HCT116 (cell line): ENCODE measurements at regions not wholly inside any gene's neighbourhood (a gene's known extent, or its start where the extent isn't known, plus 50 kb on each side); places are given as distances from the start of the nearest gene placed in this dataset.

Experiments used
- ATAC-seq: fragments of 200-7000 bp; cut with Tn5 transposase; 2 replicates; pipeline ENCODE4 v1.9.1; 2020; ENCODE audit warnings: mild to moderate bottlenecking, moderate library complexity
- BruUV-seq: library from RNA; stranded (reverse); fragments of 400-500 nt; replicated peaks from 2 replicates; lab custom pipeline; 2021; lab: Mats Ljungman, UMichigan
- CTCF ChIA-PET: fragments of 300-600 bp; sonication (Branson Sonifier 250); formaldehyde crosslinking; loops from one replicate; lab custom pipeline; 2021; ENCODE audit warnings: antibody characterized with exemption; lab: Charles Lee
- POLR2A ChIA-PET: fragments of 300-600, 350-600 bp; sonication (Branson Sonifier 250); formaldehyde crosslinking; loops from one replicate; lab custom pipeline; 2021; ENCODE audit warnings: antibody characterized with exemption; lab: Charles Lee
- RAD21 ChIA-PET, 2 experiments: fragments of 300-600 bp; sonication (Branson Sonifier 250); formaldehyde crosslinking; loops; one replicate each; lab custom pipeline; 2023; ENCODE audit warnings: low total read pairs in 2 of 2; ENCODE audit not compliant: uncharacterized antibody in 2 of 2, unreplicated experiment in 2 of 2, low non-redundant PET in 1 of 2; lab: Charles Lee
- DNase-seq: peaks from one replicate; pipeline ENCODE4 v3.0.0-alpha.2; 2010; ENCODE audit warnings: low read depth, low spot score
- H2AFZ ChIP-seq: fragments of 200-600 bp; shearing (Covaris generic), sonication (generic); 2 replicates; pipeline ENCODE4 v1.6.1; 2017; ENCODE audit warnings: low read depth, mixed run types, mixed read lengths, antibody characterized with exemption, low read length; ENCODE audit not compliant: poor library complexity, severe bottlenecking
- H3K27ac ChIP-seq: 2 replicates; pipeline ENCODE4 v1.5.1; 2012; ENCODE audit warnings: low read depth, low read length
- H3K27me3 ChIP-seq: fragments of 200-600 bp; sonication (generic); 2 replicates; pipeline ENCODE4 v1.6.1; 2016; ENCODE audit warnings: mixed run types, low read length, mixed read lengths; ENCODE audit not compliant: insufficient read depth
- H3K36me3 ChIP-seq, 2 experiments: fragments of 200-500 bp in 1 of 2; fragments of 200-600 bp in 1 of 2; sonication (Bioruptor generic) in 1 of 2; sonication (generic) in 1 of 2; 2 replicates each; pipeline versions ENCODE4 v1.5.1 to v1.6.1; 2014 to 2016; ENCODE audit warnings: low read length in 2 of 2, inconsistent platforms in 1 of 2, mixed read lengths in 1 of 2, mixed run types in 1 of 2; ENCODE audit not compliant: insufficient read depth in 2 of 2, control insufficient read depth in 1 of 2
- H3K4me1 ChIP-seq, 2 experiments: fragments of 200-600 bp in 1 of 2; sonication (generic) in 1 of 2; 2 replicates each; pipeline versions ENCODE4 v1.5.1 to v1.6.1; 2012 to 2017; ENCODE audit warnings: low read length in 2 of 2, inconsistent platforms in 1 of 2, mild to moderate bottlenecking in 1 of 2, mixed read lengths in 1 of 2, mixed run types in 1 of 2, moderate library complexity in 1 of 2; ENCODE audit not compliant: insufficient read depth in 2 of 2, control insufficient read depth in 1 of 2
- H3K4me2 ChIP-seq: fragments of 200-600 bp; sonication (generic); 2 replicates; pipeline ENCODE4 v1.6.1; 2017; ENCODE audit warnings: mixed run types, low read length, mixed read lengths
- H3K4me3 ChIP-seq, 2 experiments: fragments of 200-600 bp in 1 of 2; sonication (generic) in 1 of 2; replicated peaks in 1 of 2; 2 replicates each; pipeline ENCODE4 v1.5.1; 2011 to 2016; ENCODE audit warnings: low read length in 2 of 2, control low read depth in 1 of 2, low read depth in 1 of 2, mild to moderate bottlenecking in 1 of 2, mixed read lengths in 1 of 2, mixed run types in 1 of 2
- H3K79me2 ChIP-seq: fragments of 200-600 bp; sonication (generic); 2 replicates; pipeline ENCODE4 v1.6.1; 2017; ENCODE audit warnings: mild to moderate bottlenecking, mixed run types, low read length, moderate library complexity, mixed read lengths; ENCODE audit not compliant: insufficient read depth
- H3K9ac ChIP-seq: fragments of 200-600 bp; sonication (generic); 2 replicates; pipeline ENCODE4 v1.6.1; 2016; ENCODE audit warnings: low read length, mixed read lengths
- H3K9me2 ChIP-seq: fragments of 200-600 bp; sonication (generic), shearing (Covaris generic); 2 replicates; pipeline ENCODE4 v1.6.1; 2017; ENCODE audit warnings: mixed run types, mild to moderate bottlenecking, moderate library complexity; ENCODE audit not compliant: insufficient read depth
- H3K9me3 ChIP-seq, 2 experiments: fragments of 200-500 bp in 1 of 2; fragments of 200-600 bp in 1 of 2; sonication (Bioruptor generic) in 1 of 2; sonication (generic) in 1 of 2; 2 replicates each; pipeline ENCODE4 v1.6.1; 2014 to 2017; ENCODE audit warnings: low read length in 2 of 2, mixed read lengths in 2 of 2, inconsistent platforms in 1 of 2, low read depth in 1 of 2, mild to moderate bottlenecking in 1 of 2, mixed run types in 1 of 2, moderate library complexity in 1 of 2; ENCODE audit not compliant: control insufficient read depth in 1 of 2, insufficient read depth in 1 of 2
- H4K20me1 ChIP-seq: fragments of 200-600 bp; sonication (generic), shearing (Covaris generic); 2 replicates; pipeline ENCODE4 v1.6.1; 2017; ENCODE audit warnings: mixed run types, mild to moderate bottlenecking, moderate library complexity; ENCODE audit not compliant: insufficient read depth
- CBX3 ChIP-seq: IDR thresholded peaks from 2 replicates; pipeline ENCODE4 v1.6.1; 2012; ENCODE audit warnings: low read depth
- CEBPB ChIP-seq: IDR thresholded peaks from 2 replicates; pipeline ENCODE4 v1.6.1; 2012; ENCODE audit warnings: low read depth
- EGR1 ChIP-seq: IDR thresholded peaks from 2 replicates; pipeline ENCODE4 v1.6.1; 2012; ENCODE audit warnings: low read depth
- EZH2 ChIP-seq: fragments of 200-600 bp; sonication (generic); IDR thresholded peaks from 2 replicates; pipeline ENCODE4 v1.6.1; 2017; ENCODE audit warnings: antibody characterized with exemption, mixed run types
- EZH2phosphoT487 ChIP-seq: fragments of 200-600 bp; IDR thresholded peaks from 2 replicates; pipeline ENCODE4 v1.6.1; 2018; ENCODE audit warnings: antibody characterized with exemption, borderline replicate concordance
- FOSL1 ChIP-seq: IDR thresholded peaks from 2 replicates; pipeline ENCODE4 v1.6.1; 2012; ENCODE audit warnings: low read depth
- POLR2AphosphoS5 ChIP-seq: IDR thresholded peaks from 2 replicates; pipeline ENCODE4 v1.6.1; 2011; ENCODE audit warnings: mild to moderate bottlenecking, low read depth, low read length, moderate library complexity
- RAD21 ChIP-seq: IDR thresholded peaks from 2 replicates; pipeline ENCODE4 v1.6.1; 2012; ENCODE audit warnings: low read depth, mild to moderate bottlenecking
- SIN3A ChIP-seq: IDR thresholded peaks from 2 replicates; pipeline ENCODE4 v1.6.1; 2012; ENCODE audit warnings: low read depth
- SP1 ChIP-seq: IDR thresholded peaks from 2 replicates; pipeline ENCODE4 v1.6.1; 2012; ENCODE audit warnings: low read depth
- SRF ChIP-seq: IDR thresholded peaks from 2 replicates; pipeline ENCODE4 v1.6.1; 2012; ENCODE audit warnings: low read depth
- TCF7L2 ChIP-seq: IDR thresholded peaks from 2 replicates; pipeline ENCODE4 v1.7.0; 2011; ENCODE audit warnings: borderline replicate concordance, inconsistent platforms; ENCODE audit not compliant: insufficient read depth, insufficient read length; ENCODE audit errors: extremely low read depth
- YY1 ChIP-seq: IDR thresholded peaks from 2 replicates; pipeline ENCODE4 v1.6.1; 2011; ENCODE audit warnings: low read length, low read depth, moderate library complexity, mild to moderate bottlenecking; ENCODE audit not compliant: insufficient replicate concordance; ENCODE audit errors: extremely low read depth
- ZFX ChIP-seq: fragments of 450-650 bp; IDR thresholded peaks from 2 replicates; pipeline ENCODE4 v1.6.1; 2017
- ZNF274 ChIP-seq: fragments of 200-500 bp; sonication (Bioruptor generic); IDR thresholded peaks from 2 replicates; pipeline ENCODE4 v1.6.1; 2014; ENCODE audit warnings: mild to moderate bottlenecking, low read depth, low read length, inconsistent platforms
- intact Hi-C: fragments of 100-400 bp; cut with micrococcal nuclease; formaldehyde crosslinking; loops from 2 replicates; pipeline ENCODE4 v1.10.0; 2022
- TF ChIP-seq, protein P1 (sequence below): IDR thresholded peaks from 2 replicates; pipeline ENCODE4 v1.6.1; 2012
- TF ChIP-seq, protein P2 (sequence below): IDR thresholded peaks from 2 replicates; pipeline ENCODE4 v1.6.1; 2012; ENCODE audit warnings: low read depth
- TF ChIP-seq, protein P3 (sequence below): IDR thresholded peaks from 2 replicates; pipeline ENCODE4 v1.6.1; 2011; ENCODE audit warnings: mild to moderate bottlenecking, low read length, moderate library complexity; ENCODE audit not compliant: insufficient replicate concordance; ENCODE audit errors: extremely low read depth
- TF ChIP-seq, protein P4 (sequence below): IDR thresholded peaks from 2 replicates; pipeline ENCODE4 v1.6.1; 2012

DNA sequence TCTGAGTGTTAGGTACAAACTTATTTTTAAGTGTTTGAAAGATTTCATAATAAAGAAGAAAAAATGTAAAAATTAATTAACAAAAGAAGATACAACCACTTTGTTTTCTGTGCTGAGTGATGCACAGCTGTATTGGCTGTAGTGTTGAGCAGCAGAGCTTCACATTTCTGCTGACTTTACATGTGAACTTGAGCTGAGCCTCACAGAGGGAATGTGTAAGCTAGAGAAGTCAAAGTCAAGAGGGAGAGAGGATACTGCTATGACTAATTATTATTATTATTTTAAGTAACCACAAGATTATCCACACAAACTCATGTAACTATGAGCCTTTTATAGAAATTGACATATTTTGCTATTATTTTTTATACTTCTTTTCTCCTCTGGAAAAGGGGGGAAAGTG is 159.1 kb upstream of the ZSWIM2 start:
- H2AFZ ChIP-seq = peak overlapping the region; percentile 67
- no peak overlapping the region for H3K9ac ChIP-seq
- H3K27me3 ChIP-seq = no peaks in the 10 kb centered on the region
- no peaks in the 10 kb centered on the region for H3K9me3 ChIP-seq
- TF ChIP-seq, protein P1, sequence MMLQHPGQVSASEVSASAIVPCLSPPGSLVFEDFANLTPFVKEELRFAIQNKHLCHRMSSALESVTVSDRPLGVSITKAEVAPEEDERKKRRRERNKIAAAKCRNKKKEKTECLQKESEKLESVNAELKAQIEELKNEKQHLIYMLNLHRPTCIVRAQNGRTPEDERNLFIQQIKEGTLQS = no peak
- TF ChIP-seq EGR1 = no peak
- TF ChIP-seq YY1 = no peak
- no peak for TF ChIP-seq ZFX
- no peak for TF ChIP-seq CEBPB
- TF ChIP-seq, protein P2, sequence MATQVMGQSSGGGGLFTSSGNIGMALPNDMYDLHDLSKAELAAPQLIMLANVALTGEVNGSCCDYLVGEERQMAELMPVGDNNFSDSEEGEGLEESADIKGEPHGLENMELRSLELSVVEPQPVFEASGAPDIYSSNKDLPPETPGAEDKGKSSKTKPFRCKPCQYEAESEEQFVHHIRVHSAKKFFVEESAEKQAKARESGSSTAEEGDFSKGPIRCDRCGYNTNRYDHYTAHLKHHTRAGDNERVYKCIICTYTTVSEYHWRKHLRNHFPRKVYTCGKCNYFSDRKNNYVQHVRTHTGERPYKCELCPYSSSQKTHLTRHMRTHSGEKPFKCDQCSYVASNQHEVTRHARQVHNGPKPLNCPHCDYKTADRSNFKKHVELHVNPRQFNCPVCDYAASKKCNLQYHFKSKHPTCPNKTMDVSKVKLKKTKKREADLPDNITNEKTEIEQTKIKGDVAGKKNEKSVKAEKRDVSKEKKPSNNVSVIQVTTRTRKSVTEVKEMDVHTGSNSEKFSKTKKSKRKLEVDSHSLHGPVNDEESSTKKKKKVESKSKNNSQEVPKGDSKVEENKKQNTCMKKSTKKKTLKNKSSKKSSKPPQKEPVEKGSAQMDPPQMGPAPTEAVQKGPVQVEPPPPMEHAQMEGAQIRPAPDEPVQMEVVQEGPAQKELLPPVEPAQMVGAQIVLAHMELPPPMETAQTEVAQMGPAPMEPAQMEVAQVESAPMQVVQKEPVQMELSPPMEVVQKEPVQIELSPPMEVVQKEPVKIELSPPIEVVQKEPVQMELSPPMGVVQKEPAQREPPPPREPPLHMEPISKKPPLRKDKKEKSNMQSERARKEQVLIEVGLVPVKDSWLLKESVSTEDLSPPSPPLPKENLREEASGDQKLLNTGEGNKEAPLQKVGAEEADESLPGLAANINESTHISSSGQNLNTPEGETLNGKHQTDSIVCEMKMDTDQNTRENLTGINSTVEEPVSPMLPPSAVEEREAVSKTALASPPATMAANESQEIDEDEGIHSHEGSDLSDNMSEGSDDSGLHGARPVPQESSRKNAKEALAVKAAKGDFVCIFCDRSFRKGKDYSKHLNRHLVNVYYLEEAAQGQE = no peak
- TF ChIP-seq RAD21 = no peak
- no peak for TF ChIP-seq EZH2phosphoT487
- no peak for TF ChIP-seq CBX3
- TF ChIP-seq TCF7L2 = no peak
- TF ChIP-seq, protein P3, sequence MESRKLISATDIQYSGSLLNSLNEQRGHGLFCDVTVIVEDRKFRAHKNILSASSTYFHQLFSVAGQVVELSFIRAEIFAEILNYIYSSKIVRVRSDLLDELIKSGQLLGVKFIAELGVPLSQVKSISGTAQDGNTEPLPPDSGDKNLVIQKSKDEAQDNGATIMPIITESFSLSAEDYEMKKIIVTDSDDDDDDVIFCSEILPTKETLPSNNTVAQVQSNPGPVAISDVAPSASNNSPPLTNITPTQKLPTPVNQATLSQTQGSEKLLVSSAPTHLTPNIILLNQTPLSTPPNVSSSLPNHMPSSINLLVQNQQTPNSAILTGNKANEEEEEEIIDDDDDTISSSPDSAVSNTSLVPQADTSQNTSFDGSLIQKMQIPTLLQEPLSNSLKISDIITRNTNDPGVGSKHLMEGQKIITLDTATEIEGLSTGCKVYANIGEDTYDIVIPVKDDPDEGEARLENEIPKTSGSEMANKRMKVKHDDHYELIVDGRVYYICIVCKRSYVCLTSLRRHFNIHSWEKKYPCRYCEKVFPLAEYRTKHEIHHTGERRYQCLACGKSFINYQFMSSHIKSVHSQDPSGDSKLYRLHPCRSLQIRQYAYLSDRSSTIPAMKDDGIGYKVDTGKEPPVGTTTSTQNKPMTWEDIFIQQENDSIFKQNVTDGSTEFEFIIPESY = no peak
- TF ChIP-seq SP1 = no peak
- TF ChIP-seq SIN3A = no peak
- TF ChIP-seq, protein P4, sequence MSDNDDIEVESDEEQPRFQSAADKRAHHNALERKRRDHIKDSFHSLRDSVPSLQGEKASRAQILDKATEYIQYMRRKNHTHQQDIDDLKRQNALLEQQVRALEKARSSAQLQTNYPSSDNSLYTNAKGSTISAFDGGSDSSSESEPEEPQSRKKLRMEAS = no peak
- TF ChIP-seq ZNF274 = no peak
- no peak for TF ChIP-seq POLR2AphosphoS5
- no peak for TF ChIP-seq FOSL1
- no peak for TF ChIP-seq SRF
- TF ChIP-seq EZH2 = no peak
- no peak for ATAC-seq
- ChIA-PET CTCF (no interaction called here), POLR2A (no interaction called here), RAD21 (no interaction called here)
- no peaks in the 10 kb centered on the region for H3K36me3 ChIP-seq
- no peak overlapping the region for H3K4me3 ChIP-seq
- no TSS peak for BruUV-seq
- no peaks in the 10 kb centered on the region for H4K20me1 ChIP-seq
- H3K79me2 ChIP-seq = no peaks in the 10 kb centered on the region
- H3K9me2 ChIP-seq = 0 out of 2 replicates have a peak, but pooled peaks cover 3% of the 10 kb centered on the region
- intact Hi-C loops = no loop called here
- H3K4me2 ChIP-seq = no peak overlapping the region
- no peak for DNase-seq
- no peaks in the 10 kb centered on the region for H3K4me1 ChIP-seq
- H3K27ac ChIP-seq = no peak overlapping the region
